GM18868 (cell line): ENCODE measurements at regions not wholly inside any gene's neighbourhood (a gene's known extent, or its start where the extent isn't known, plus 50 kb on each side); places are given as distances from the start of the nearest gene placed in this dataset.

Experiments
- ATAC-seq: cut with Tn5 transposase; IDR thresholded peaks from one replicate; pipeline ENCODE4 v1.9.1; 2021; ENCODE audit warnings: mild to moderate bottlenecking, moderate library complexity; ENCODE audit not compliant: unreplicated experiment

GRCh38 chr2:204264621-204265140 is 280.6 kb upstream of the PARD3B start:
- ATAC-seq, result no peak

- no peak for ATAC-seq
These were observed 279.5 kb upstream of the PARD3B start for GRCh38 chr2:204265681-204266181.

- no peak for ATAC-seq
These were observed 276.8 kb upstream of the PARD3B start for GRCh38 chr2:204268458-204268857.

GRCh38 chr2:204268971-204269370 is 276.3 kb upstream of the PARD3B start:
- ATAC-seq, result no peak

- no peak for ATAC-seq
These were observed 273.2 kb upstream of the PARD3B start for GRCh38 chr2:204272089-204272488.

- no peak for ATAC-seq
These were observed 272.5 kb upstream of the PARD3B start for GRCh38 chr2:204272610-204273287.

- ATAC-seq, result no peak
These were observed 270.8 kb upstream of the PARD3B start for GRCh38 chr2:204274429-204274828.

GRCh38 chr2:204274991-204275390 is 270.3 kb upstream of the PARD3B start:
- no peak for ATAC-seq

GRCh38 chr2:204277226-204277625 is 268.0 kb upstream of the PARD3B start:
- no peak for ATAC-seq

- no peak for ATAC-seq
These were observed 266.8 kb upstream of the PARD3B start for GRCh38 chr2:204278454-204278853.

- no peak for ATAC-seq
These were observed 265.5 kb upstream of the PARD3B start for GRCh38 chr2:204279819-204280218.

GRCh38 chr2:204280262-204280668 is 265.0 kb upstream of the PARD3B start:
- ATAC-seq, result no peak

GRCh38 chr2:204282081-204282480 is 263.2 kb upstream of the PARD3B start:
- ATAC-seq, result no peak

GRCh38 chr2:204282525-204282924 is 262.8 kb upstream of the PARD3B start:
- no peak for ATAC-seq

GRCh38 chr2:204289066-204289465 is 256.2 kb upstream of the PARD3B start:
- ATAC-seq, result no peak

GRCh38 chr2:204292439-204292838 is 252.8 kb upstream of the PARD3B start:
- ATAC-seq, result no peak

- ATAC-seq, result no peak
These were observed 251.2 kb upstream of the PARD3B start for GRCh38 chr2:204293884-204294747.

- no peak for ATAC-seq
These were observed 246.9 kb upstream of the PARD3B start for GRCh38 chr2:204298404-204298803.

- ATAC-seq, result no peak
These were observed 245.5 kb upstream of the PARD3B start for GRCh38 chr2:204299766-204300165.

GRCh38 chr2:204306667-204307066 is 238.6 kb upstream of the PARD3B start:
- no peak for ATAC-seq

GRCh38 chr2:204312105-204312504 is 233.2 kb upstream of the PARD3B start:
- no peak for ATAC-seq

GRCh38 chr2:204313256-204313655 is 232.0 kb upstream of the PARD3B start:
- no peak for ATAC-seq
